ENCODE measurements at regions not wholly inside any gene's neighbourhood (a gene's known extent, or its start where the extent isn't known, plus 50 kb on each side); places are given as distances from the start of the nearest gene placed in this dataset.

DNA sequence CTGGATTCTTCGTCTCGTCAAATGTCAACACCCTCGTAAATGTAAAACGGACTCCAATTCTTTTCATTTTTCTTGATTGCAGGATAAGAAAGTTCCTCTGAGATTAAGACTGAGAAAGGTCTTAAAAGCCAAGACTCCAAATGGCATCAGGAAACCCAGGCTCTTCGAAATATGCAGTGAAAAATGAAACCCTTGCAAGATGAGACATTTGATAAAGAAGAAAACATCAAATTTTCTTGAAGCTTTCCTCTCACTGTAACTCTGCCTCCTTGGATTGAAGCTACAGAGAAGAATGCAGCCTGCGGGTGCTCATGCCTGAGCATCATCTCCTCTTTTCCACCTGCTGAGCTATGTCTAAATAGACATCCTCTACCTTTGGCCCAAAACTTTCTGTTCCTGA lies 342.4 kb upstream of the THBS1 start:
- TF ChIP-seq, protein P1, sequence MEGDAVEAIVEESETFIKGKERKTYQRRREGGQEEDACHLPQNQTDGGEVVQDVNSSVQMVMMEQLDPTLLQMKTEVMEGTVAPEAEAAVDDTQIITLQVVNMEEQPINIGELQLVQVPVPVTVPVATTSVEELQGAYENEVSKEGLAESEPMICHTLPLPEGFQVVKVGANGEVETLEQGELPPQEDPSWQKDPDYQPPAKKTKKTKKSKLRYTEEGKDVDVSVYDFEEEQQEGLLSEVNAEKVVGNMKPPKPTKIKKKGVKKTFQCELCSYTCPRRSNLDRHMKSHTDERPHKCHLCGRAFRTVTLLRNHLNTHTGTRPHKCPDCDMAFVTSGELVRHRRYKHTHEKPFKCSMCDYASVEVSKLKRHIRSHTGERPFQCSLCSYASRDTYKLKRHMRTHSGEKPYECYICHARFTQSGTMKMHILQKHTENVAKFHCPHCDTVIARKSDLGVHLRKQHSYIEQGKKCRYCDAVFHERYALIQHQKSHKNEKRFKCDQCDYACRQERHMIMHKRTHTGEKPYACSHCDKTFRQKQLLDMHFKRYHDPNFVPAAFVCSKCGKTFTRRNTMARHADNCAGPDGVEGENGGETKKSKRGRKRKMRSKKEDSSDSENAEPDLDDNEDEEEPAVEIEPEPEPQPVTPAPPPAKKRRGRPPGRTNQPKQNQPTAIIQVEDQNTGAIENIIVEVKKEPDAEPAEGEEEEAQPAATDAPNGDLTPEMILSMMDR (IDR thresholded peaks at IDR 0.05), result no peak
- TF ChIP-seq POLR2AphosphoS5 (IDR thresholded peaks at IDR 0.05; ENCODE audit: low read depth, low read length), result no peak
- TF ChIP-seq, protein P2, sequence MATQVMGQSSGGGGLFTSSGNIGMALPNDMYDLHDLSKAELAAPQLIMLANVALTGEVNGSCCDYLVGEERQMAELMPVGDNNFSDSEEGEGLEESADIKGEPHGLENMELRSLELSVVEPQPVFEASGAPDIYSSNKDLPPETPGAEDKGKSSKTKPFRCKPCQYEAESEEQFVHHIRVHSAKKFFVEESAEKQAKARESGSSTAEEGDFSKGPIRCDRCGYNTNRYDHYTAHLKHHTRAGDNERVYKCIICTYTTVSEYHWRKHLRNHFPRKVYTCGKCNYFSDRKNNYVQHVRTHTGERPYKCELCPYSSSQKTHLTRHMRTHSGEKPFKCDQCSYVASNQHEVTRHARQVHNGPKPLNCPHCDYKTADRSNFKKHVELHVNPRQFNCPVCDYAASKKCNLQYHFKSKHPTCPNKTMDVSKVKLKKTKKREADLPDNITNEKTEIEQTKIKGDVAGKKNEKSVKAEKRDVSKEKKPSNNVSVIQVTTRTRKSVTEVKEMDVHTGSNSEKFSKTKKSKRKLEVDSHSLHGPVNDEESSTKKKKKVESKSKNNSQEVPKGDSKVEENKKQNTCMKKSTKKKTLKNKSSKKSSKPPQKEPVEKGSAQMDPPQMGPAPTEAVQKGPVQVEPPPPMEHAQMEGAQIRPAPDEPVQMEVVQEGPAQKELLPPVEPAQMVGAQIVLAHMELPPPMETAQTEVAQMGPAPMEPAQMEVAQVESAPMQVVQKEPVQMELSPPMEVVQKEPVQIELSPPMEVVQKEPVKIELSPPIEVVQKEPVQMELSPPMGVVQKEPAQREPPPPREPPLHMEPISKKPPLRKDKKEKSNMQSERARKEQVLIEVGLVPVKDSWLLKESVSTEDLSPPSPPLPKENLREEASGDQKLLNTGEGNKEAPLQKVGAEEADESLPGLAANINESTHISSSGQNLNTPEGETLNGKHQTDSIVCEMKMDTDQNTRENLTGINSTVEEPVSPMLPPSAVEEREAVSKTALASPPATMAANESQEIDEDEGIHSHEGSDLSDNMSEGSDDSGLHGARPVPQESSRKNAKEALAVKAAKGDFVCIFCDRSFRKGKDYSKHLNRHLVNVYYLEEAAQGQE (IDR thresholded peaks at IDR 0.05; ENCODE audit: insufficient read depth in 1 of 2, low read depth in 2 of 2, low read length in 1 of 2), result no peak
- no peak for TF ChIP-seq TCF7L2 (IDR thresholded peaks at IDR 0.05; ENCODE audit: low read depth, low read length)

All from Panc1 (cell line).